WI38 (cell line): ENCODE measurements at regions not wholly inside any gene's neighbourhood (a gene's known extent, or its start where the extent isn't known, plus 50 kb on each side); places are given as distances from the start of the nearest gene placed in this dataset.

Experiments used
- H3K4me3 ChIP-seq: 2 replicates; pipeline ENCODE4 v1.5.1; 2011; ENCODE audit warnings: low read depth, mild to moderate bottlenecking, control low read depth, low read length
- CTCF ChIP-seq: IDR thresholded peaks from 2 replicates; pipeline ENCODE4 v1.5.1; 2012; ENCODE audit warnings: low read depth, mild to moderate bottlenecking, control low read depth, low read length

DNA sequence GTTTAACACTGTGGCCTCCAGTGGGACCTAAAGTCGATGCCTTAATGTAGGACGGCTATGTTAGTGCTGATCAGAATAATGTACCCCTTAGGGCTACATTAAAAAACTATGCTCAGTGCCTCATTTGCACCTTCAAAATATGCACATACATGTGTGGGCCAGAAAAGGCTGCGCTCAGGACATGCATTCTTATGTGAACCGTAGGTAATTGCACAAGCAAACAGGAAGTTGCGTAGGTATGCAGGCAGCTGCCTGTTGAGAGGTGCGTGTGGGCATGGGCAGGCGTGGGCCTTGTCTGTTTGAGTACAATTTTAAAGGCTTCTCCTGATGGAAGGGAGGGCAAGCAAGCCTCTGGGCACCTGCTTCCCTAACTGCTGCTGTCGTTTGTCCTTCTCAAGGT is 116.2 kb upstream of the JAG1 start:
- H3K4me3 ChIP-seq = no peak overlapping the region
- TF ChIP-seq CTCF = no peak

- no peak overlapping the region for H3K4me3 ChIP-seq
- TF ChIP-seq CTCF = no peak
These were observed 118.5 kb upstream of the JAG1 start for GRCh38 chr20:10792291-10792690.

GRCh38 chr20:10793766-10794165 is 120.0 kb upstream of the JAG1 start:
- H3K4me3 ChIP-seq = no peak overlapping the region
- no peak for TF ChIP-seq CTCF

- no peak for TF ChIP-seq CTCF
- no peak overlapping the region for H3K4me3 ChIP-seq
These were observed 121.0 kb upstream of the JAG1 start for GRCh38 chr20:10794765-10795164.

GRCh38 chr20:10795286-10796026 is 121.7 kb upstream of the JAG1 start:
- no peak for TF ChIP-seq CTCF
- no peak overlapping the region for H3K4me3 ChIP-seq

DNA sequence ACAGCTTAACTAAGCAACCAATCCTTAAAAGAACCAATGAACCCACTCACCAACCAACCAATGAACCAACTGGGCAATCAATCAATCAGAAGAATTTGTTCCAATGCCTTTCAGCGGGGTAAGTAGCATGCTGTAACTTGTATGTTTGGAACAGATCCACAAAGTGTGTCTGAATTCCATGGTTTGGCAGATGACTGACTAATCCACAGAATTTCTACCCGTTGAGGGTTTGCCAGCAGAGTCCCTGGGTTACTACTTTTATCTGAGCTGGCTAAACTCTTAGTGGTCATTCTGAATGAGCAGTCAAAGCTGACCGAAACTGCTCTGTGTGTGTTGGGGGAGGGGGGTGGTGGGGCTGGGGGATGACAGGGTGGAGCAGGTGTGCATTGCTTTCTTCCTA is 125.0 kb upstream of the JAG1 start:
- H3K4me3 ChIP-seq = no peak overlapping the region
- no peak for TF ChIP-seq CTCF

DNA sequence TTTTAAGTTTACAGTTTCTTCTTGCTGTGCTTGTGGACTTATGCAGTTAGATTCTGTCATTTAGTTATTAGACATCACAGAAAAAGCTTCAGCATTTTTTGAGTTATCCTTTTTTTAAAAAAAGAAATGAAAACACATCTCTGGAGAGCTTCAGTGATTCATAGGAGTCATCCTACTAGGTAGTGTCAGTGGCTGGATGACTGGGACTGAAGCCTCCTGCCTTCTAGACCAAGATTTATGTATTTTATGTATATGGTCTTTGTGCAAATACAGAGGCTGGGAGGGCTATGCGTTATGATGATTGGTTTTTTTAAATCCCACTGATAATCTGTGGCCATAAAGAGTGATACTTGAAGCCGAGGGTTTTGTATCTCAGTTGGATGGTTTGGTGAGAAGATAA is 125.9 kb upstream of the JAG1 start:
- TF ChIP-seq CTCF = no peak
- no peak overlapping the region for H3K4me3 ChIP-seq
